Fibroblast of the aortic adventitia (primary cell): ENCODE measurements at regions not wholly inside any gene's neighbourhood (a gene's known extent, or its start where the extent isn't known, plus 50 kb on each side); places are given as distances from the start of the nearest gene placed in this dataset.

Experiments
- DNase-seq: peaks from one replicate; pipeline ENCODE4 v3.0.0-alpha.2; 2010; ENCODE audit warnings: low read depth
- H3K4me3 ChIP-seq: 2 replicates; pipeline ENCODE4 v1.5.1; 2011; ENCODE audit warnings: low read depth, mild to moderate bottlenecking, control low read depth, low read length, moderate library complexity
- CTCF ChIP-seq: IDR thresholded peaks from 2 replicates; pipeline ENCODE4 v1.5.1; 2011; ENCODE audit warnings: mild to moderate bottlenecking, low read length, control low read depth, inconsistent platforms; ENCODE audit not compliant: insufficient read depth

DNA sequence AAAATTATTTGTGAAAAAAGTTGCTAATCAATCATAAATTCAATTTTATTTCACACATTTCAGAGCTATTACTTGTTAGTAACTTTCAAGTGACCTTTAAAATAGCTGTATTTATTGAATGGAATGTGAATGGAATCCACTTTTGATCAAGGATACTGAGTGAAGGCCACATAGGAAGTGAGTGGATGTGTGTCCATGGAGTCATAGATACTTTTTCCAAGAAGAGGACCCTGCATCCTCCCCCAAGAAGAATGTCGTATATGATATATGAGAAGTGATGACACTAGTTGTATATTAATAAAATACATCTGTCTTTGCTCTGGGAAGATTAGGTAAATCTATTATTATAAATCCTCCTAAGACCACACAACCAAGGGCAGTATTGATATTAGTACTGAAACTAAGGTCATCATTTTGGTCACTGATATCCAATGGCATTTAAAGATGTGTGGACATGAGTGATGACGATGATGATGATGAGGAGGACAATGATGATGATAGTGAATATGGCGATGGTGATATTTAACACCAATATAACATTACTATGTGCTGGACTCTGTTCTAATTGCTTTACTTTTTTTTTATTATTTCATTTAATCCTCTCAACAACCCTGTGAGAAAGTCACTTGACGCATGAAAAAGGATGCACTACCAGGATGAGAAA is 493.0 kb upstream of the NR2F2 start:
- no peak for DNase-seq
- TF ChIP-seq CTCF = no peak
- H3K4me3 ChIP-seq = no peak overlapping the region

DNA sequence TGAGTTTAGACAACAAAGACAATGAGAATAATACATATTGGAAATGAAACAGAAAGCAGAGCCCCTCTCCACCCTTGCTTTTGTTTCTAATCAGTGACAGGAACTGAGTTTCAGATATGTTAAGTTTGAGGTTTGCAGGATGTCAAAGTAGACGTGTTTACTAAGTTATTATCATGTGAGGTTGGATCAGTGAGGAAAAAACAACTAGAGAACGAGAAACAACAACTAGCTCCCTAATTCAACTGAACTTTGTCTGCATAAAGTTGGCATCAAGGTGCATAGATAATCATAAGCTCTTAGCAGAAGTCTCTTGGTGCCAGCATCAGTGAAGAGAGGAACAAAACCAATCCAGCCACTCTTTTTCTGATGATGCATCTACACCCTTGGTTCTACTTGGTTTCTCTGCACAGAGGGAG is 491.1 kb upstream of the NR2F2 start:
- no peak for TF ChIP-seq CTCF
- DNase-seq = peak; percentile 19
- H3K4me3 ChIP-seq = no peak overlapping the region

DNA sequence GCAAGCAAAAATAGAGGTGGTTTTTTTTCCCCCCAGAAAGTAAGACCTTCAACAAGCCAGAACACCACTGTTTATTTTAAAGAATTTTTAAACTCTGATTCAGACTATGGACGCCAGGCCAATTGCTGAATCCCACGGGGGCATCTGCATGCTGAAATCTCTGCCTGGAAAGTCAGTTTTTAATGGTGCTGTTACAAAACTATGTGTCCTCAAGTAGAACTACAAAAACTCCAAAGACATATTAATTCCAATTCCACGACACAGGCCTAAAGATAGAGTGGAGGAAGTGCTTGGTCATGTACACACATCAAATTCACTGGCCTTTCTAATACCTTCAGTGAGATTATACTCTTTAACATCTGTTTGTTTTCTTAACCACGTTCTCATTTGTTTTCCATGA is 490.5 kb upstream of the NR2F2 start:
- TF ChIP-seq CTCF = no peak
- H3K4me3 ChIP-seq = no peak overlapping the region
- peak; percentile 93 for DNase-seq

- no peak overlapping the region for H3K4me3 ChIP-seq
- no peak for DNase-seq
- TF ChIP-seq CTCF = no peak
Measured at GRCh38 chr15:95840855-95841254, 489.6 kb upstream of the NR2F2 start.

DNA sequence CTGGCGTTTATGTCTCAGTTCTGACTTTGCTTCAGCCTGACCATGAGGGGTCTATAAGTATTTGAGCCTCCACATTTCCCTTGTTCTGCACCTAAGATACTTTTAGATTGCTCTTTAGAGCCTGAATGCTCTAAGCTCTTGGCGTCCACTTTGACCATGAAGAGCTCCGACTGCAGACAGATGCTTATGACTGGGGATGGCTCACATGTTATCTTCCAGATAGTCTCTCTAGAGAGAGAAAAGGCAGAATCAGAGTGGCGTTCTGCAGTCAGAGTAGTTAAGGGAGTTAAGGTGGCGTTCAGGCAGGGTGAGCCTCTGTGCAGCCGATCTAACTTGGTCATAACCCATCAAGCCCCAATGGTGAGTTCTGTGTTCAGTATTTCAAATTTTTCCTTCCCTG is 487.9 kb upstream of the NR2F2 start:
- TF ChIP-seq CTCF = no peak
- no peak overlapping the region for H3K4me3 ChIP-seq
- DNase-seq = no peak

- no peak for TF ChIP-seq CTCF
- no peak overlapping the region for H3K4me3 ChIP-seq
- peak; percentile 61 for DNase-seq
Measured at GRCh38 chr15:95843241-95843910, 487.1 kb upstream of the NR2F2 start.
